Activated T-cell treated with anti-CD3 and anti-CD28 coated beads, Interleukin-2, amount 50 U/mL, for 48 hours (primary cell): ENCODE measurements at regions not wholly inside any gene's neighbourhood (a gene's known extent, or its start where the extent isn't known, plus 50 kb on each side); places are given as distances from the start of the nearest gene placed in this dataset.
"Not testable (repeated sequence)": the region's sequence is repeated elsewhere in the genome, so short reads cannot be mapped to it uniquely, and the experiment has no call there.

Experiments
- DNase-seq, 2 experiments: peaks; one replicate each; pipeline ENCODE4 v3.0.0-alpha.2; 2020

GRCh38 chr5:92665506-92665905, 915.5 kb downstream of the NR2F1-AS1 start:
- no peak for DNase-seq

DNA sequence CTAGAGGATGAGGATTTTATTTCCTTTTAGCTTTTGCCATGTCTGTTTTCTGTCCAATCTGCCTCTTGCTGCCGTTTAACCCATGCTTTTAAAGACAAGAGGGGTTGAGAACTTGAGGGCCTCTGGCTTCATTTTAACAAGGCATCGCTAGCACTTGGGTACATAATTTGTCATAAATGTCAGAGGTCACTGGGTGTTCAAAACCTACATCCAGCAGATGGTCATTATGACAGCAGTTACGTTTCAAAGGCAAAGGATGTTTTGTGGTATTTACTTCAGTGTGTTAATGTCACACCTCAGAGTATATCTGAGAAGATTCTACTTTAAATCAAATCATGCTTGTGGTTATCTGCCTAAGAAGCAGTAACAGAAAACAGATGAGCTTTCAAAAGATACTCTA, 918.3 kb downstream of the NR2F1-AS1 start:
- no peak for DNase-seq

- DNase-seq, result no peak
Measured at GRCh38 chr5:92659246-92659645, 921.8 kb downstream of the NR2F1-AS1 start.

DNA sequence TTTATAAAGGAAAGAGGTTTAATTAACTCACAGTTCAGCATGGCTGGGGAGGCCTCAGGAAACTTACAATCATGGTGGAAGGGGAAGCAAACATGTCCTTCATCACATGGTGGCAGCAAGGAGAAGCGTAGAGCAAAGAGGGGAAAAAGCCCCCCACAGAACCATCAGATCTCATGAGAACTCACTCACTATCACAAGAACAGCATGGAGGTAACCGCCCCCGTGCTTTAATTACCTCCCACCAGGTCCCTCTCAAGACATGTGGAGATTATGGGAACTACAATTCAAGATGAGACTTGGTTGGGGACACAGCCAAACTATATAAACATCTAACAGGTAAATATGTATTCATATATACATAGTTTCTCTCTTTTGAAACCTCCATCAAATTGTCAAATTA, 926.4 kb downstream of the NR2F1-AS1 start:
- not testable (repeated sequence) for DNase-seq

DNA sequence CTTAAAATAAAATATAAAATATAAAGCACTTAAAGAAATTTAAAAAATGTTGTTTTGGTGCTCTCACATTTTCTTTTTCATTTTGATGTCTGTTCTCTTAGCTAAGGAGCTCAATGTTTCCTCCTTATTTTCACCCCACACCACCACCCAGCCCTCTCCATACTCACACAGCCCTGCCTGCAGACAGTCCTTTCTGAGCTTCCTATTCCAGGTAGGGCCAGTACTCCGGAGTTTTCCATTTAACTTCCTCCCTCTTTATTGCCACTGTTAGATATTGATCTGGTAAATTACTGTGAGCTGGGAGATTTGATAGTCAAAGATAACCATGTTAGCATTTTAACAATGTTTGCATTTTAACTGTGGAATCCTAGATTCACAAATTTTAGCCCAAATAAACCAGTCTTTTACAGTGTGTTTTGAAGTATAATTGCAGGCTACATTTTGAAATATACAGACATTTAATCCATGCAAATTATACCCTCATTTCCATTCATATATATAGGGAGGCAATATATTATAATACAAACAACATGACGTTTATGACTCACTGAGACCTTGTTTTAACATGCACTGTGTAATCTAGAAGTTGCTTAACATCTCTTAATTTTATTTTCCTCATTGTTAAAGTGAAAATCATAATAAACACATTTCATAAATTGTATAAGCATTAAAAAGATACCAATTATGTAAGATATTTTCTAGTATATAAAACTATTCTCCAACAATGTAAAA, 927.1 kb downstream of the NR2F1-AS1 start:
- DNase-seq, result no peak

DNA sequence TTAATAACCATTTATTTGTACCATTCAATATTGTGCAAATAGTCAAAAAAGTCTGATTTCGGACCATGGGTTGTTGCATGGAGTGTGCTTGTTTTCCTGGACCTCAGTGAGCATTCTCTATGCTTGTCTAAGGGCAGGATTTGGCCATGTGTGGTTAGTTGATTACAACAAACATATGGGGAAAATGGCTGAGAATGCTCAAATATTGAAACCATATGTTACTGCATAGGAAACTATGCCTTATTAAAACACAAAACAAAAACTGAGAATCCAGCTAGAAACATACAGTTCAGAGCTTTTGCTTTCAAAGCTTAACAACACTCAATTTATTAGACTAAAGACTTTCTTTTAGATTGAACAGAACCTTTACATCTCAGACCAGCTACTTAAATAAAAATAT, 928.3 kb downstream of the NR2F1-AS1 start:
- DNase-seq, result no peak

DNA sequence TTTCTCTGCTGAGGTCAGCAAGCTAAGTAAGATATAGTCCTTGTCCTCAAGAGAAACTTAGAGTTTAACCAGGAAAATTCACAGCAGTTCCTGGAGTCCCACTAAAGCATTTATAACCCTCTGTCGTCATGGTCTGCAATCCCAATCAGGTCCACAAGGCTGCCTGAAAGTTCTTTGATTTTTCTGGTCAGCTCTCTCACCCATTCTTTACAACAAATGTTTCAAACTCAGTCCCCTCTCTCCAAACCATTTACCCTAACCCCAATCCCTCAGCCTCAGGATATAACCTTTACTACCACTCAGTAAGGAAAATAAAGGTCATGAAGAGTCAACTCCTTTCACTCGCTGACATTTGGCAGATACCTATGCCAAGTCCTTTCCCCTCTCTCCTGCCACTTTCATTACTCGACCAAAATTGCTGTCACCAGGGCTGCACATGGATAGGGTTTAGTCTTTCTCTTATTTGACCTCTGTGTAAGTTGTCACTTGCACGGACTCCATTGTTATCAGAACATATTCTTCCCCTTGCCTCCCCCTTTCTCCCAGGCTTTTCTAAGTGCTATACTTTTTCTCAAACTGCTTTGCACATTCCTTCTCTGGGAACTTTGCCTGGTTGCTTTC, 936.6 kb downstream of the NR2F1-AS1 start:
- DNase-seq, result no peak

GRCh38 chr5:92641031-92641962, 939.7 kb downstream of the NR2F1-AS1 start:
- no peak for DNase-seq

GRCh38 chr5:92640340-92640739, 940.7 kb downstream of the NR2F1-AS1 start:
- DNase-seq, result no peak

DNA sequence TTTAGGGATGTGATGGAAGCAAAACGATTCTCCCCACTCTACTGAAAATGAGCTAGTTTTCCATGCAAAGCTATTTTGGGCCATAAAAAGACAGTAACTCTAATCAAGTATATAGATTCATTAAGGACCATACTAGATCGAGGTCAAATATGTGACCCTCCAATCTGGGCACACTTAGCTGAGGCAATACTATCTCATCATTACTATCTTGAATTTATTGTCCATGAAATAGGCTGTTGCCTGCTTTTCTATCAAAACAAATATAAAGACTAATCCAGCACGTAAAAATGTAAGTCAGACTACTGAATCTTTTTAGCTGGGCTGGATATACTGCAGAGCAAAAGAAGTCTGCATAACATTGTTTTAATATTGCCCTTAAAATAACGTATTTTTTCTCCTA, 943.1 kb downstream of the NR2F1-AS1 start:
- no peak for DNase-seq

DNA sequence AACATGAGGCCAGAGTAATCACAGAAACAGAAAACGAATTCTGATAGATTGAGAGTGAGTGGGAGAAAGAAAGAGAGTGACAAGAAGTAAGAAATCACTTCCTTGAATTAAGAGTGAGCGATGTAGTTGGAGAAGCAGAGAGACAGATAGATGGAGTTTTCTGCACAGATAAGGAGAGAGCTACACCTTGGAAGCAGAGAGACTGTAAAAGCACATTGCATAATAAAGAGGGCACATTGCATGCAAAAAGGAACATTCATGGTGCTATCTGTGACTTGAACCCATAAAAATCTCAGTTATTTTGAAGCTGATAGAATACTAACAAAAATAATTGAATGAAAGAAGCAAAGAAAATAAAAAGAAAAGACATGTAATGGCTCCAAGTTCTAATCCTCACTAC, 943.8 kb downstream of the NR2F1-AS1 start:
- DNase-seq, result no peak

DNA sequence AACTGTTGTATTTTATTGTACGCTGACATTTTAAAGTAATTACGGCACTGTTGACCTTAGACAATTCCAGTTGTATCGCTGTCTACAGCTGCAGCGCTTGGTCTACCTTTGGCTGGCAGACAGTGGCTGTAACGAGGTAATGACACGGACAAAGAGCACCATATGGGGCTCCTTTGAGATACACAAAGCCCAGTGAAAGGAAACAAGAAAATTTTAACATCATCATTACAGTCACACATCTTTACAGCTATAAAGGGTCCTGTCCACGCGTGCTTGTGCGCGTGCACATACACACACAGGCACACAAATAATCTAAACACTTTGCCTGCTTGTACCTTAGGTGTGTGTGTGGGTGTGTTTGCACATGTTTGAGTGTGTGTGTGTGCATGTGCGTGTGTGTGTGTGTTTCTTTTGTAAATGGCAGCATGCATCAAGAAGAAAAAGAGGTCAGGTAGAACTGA, 946.0 kb downstream of the NR2F1-AS1 start:
- no peak for DNase-seq

- DNase-seq, result no peak
Measured at GRCh38 chr5:92633875-92634487, 947.0 kb downstream of the NR2F1-AS1 start.

- no peak for DNase-seq
Measured at GRCh38 chr5:92633176-92633575, 947.8 kb downstream of the NR2F1-AS1 start.

DNA sequence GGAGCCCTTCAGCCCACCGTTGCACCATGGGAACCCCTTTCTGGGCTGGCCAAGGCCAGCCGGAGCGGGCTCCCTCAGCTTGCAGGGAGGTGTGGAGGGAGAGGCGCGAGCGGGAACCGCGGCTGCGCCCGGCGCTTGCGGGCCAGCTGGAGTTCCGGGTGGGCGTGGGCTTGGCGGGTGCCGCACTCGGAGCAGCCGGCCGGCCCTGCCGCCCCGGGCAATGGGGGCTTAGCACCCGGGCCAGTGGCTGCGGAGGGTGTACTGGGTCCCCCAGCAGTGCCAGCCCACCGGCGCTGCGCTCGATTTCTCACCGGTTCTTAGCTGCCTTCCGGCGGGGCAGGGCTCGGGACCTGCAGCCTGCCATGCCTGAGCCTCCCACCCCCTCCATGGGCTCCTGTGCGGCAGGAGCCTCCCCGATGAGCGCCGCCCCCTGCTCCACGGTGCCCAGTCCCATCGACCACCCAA, 949.8 kb downstream of the NR2F1-AS1 start:
- not testable (repeated sequence) for DNase-seq

DNA sequence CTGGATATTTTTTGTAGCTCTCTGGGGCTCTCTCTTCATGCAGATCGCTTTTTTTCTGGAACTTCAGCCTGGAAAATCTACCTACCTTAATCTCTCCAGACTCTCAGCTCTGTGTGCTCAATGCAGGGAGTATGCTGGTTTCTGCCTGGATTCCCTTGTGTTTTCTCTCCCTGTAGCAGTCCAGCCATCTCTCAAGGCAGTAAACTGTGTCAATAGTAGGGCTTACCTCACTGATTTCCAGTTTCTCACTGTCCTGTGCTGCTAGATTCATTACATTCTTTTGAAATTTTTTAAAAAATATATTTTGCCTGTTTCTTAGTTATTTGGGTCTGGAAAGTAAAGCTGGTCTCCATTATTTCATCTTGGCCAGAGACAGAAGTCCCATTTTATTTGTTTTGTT, 951.4 kb downstream of the NR2F1-AS1 start:
- DNase-seq, result no peak

- no peak for DNase-seq
Measured at GRCh38 chr5:92629000-92629399, 952.0 kb downstream of the NR2F1-AS1 start.

DNA sequence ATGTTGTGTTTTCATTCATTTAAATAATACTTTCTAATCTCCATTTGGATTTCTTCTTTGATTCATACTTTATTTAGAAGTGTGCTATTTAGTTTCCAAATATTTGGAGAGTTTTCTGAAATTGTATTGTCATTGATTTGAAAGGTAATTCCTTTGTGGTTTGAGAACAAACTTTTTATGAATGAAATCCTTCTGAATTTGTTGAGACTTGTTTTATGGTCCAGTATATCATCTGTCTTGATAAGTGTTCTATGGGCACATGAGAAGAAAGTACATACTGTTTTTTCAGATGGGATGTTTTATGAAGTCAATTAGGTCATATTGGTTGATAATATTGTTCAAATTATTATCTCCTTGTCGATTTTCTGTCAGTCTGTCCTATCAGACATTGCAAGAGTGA, 953.8 kb downstream of the NR2F1-AS1 start:
- no peak for DNase-seq

DNA sequence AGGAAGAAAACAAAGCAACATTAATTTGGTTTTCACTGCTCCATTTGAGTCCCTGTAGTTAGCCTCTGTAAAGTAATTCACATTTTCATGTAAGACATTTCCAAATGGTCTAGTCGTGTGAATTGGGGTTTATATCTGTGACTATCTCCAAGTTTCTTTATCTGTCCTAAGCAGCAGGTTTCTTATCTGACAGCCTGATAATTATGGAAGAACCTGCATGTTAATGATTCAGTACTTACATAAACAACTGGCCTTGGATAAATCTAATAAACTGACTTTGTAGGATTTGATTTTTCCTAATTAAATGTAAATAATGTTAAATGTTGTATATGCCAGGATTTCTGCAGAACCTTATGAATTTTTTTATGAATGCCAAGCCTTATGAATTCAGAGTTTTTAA, 964.9 kb downstream of the NR2F1-AS1 start:
- DNase-seq, result no peak

GRCh38 chr5:92613546-92613945, 967.5 kb downstream of the NR2F1-AS1 start:
- DNase-seq, result no peak

DNA sequence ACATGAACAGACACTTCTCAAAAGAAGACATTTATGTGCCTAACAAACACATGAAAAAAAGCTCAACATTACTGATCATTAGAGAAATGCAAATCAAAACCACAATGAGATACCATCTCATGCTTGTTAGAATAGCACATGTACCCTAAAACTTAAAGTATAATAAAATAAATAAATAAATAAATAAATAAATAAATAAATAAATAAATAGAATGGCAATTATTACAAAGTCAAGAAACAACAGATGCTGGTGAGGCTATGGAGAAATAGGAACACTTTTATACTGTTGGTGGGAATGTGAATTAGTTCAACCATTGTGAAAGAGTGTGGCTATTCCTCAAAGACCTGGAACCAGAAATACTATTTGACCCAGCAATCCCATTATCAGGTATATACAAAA, 970.6 kb downstream of the NR2F1-AS1 start:
- DNase-seq, result not testable (repeated sequence)

GRCh38 chr5:92605591-92605990, 975.4 kb downstream of the NR2F1-AS1 start:
- DNase-seq, result no peak

DNA sequence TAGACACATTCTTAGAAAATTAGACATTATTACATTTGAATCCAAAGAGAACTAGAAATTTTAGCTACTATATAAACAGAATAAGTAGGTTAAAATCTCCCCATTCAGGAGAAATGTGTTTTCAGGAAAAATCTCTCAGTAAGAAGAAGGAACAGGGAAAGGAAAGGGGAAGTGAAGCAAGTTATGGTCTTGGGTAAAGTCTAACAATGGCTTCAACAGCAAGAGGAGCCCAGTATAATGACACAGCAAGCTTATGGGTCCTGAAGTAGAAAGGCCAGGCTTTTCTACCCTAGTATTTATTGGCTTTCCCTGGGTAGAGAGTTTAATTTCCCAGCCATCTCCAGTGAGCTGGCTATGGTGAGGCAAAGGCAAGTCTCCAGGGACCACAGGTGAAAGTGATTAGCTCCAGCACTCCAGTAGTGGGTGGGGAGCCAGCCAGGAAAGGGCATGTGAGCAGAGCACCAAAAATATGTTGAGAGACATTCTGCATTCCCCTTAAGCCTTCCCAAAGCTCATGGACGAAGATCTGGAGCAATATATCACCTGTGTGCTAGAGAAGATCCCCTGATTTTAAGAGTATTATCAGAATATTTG, 981.7 kb downstream of the NR2F1-AS1 start:
- DNase-seq, result no peak
